Esophagus squamous epithelium (tissue), 4 donors: ENCODE measurements at regions not wholly inside any gene's neighbourhood (a gene's known extent, or its start where the extent isn't known, plus 50 kb on each side); places are given as distances from the start of the nearest gene placed in this dataset.
"Not testable (repeated sequence)": the region's sequence is repeated elsewhere in the genome, so short reads cannot be mapped to it uniquely, and the experiment has no call there.

ENCODE experiments used
- CTCF ChIP-seq, 6 experiments: fragments of 450-650 bp in 4 of 6; fragments of 200-600 bp in 2 of 6; sonication (generic) in 2 of 6; IDR thresholded peaks; one replicate each; pipeline ENCODE4 v1.5.1; 2016 to 2019; ENCODE audit warnings: antibody characterized with exemption in 6 of 6, mild to moderate bottlenecking in 4 of 6, moderate library complexity in 4 of 6
- POLR2A ChIP-seq, 4 donors: fragments of 450-650 bp; IDR thresholded peaks; one replicate each; pipeline ENCODE4 v1.6.1; 2017; ENCODE audit warnings: antibody characterized with exemption in 4 of 4, mild to moderate bottlenecking in 4 of 4, moderate library complexity in 3 of 4

- TF ChIP-seq CTCF, POLR2A (IDR thresholded peaks at IDR 0.05): not testable (repeated sequence)
Observed at GRCh38 chr2:97344937-97345336, 232.0 kb downstream of the ANKRD36 start.
